ENCODE measurements at regions not wholly inside any gene's neighbourhood (a gene's known extent, or its start where the extent isn't known, plus 50 kb on each side); places are given as distances from the start of the nearest gene placed in this dataset.

DNA sequence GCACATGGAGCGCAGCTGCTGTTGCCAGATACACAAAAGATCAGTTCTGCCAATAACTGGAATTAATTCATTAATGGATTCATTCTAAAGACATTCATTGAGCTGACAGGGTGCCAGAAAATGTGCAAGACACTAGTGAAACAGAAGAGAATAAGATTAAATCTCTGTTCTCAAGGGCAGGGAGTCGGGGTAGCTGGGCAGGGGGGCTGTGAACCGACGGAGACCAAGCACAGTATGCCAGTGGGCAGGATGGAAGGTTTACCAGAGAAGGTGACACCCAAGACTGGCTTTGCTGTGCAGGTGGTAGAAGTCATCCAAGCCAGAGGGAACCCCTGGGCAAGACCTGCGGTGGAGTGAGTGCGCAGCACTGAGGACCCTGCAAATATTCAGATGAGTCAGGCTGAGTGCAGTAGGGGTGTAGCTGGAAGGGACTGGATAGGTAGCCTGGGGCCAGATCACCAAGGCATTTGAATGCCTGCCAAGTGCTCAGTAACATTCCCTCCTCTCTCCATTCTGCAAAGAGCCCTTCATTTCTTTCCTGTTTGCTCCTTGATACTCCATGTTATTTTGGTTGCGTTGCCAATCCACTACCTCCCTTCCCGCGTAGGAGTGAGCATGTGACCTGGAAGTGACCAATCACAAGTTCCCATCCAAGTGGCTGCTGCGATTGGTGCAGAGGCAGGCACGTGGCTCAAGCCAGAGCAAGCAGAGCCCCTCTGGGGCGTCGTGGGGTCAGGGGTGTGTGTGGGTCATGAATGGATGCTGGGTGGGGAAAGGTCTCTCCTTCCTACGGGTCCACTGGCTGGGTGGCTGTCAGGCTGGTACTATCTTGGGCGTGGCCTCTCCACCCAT is 413.1 kb downstream of the PTPRU start:
- H3K9me3 ChIP-seq, result no peaks in the 10 kb centered on the region
- no peak overlapping the region for H3K27ac ChIP-seq
- H3K36me3 ChIP-seq, result no peaks in the 10 kb centered on the region
- ATAC-seq (no peak), DNase-seq (no peak)
- TF ChIP-seq POLR2A (IDR thresholded peaks at IDR 0.05), result no peak
- TF ChIP-seq, protein P1, sequence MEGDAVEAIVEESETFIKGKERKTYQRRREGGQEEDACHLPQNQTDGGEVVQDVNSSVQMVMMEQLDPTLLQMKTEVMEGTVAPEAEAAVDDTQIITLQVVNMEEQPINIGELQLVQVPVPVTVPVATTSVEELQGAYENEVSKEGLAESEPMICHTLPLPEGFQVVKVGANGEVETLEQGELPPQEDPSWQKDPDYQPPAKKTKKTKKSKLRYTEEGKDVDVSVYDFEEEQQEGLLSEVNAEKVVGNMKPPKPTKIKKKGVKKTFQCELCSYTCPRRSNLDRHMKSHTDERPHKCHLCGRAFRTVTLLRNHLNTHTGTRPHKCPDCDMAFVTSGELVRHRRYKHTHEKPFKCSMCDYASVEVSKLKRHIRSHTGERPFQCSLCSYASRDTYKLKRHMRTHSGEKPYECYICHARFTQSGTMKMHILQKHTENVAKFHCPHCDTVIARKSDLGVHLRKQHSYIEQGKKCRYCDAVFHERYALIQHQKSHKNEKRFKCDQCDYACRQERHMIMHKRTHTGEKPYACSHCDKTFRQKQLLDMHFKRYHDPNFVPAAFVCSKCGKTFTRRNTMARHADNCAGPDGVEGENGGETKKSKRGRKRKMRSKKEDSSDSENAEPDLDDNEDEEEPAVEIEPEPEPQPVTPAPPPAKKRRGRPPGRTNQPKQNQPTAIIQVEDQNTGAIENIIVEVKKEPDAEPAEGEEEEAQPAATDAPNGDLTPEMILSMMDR (IDR thresholded peaks at IDR 0.05 in 4 of 5, conservative IDR thresholded peaks at IDR 0.05 in 1 of 5), result no peak
- in situ Hi-C loops (cut with MboI; ENCODE audit: low sequenced_read_pairs in 4 of 4) (no loop called here), intact Hi-C loops (cut with DNase I; ENCODE audit: low total_unique reads) (no loop called here)
- no peaks in the 10 kb centered on the region for H3K4me1 ChIP-seq
- H3K27me3 ChIP-seq, result peaks cover 0 to 2% (median 0%) of the 10 kb centered on the region in 3 donors
- no peak overlapping the region for H3K4me3 ChIP-seq

DNA sequence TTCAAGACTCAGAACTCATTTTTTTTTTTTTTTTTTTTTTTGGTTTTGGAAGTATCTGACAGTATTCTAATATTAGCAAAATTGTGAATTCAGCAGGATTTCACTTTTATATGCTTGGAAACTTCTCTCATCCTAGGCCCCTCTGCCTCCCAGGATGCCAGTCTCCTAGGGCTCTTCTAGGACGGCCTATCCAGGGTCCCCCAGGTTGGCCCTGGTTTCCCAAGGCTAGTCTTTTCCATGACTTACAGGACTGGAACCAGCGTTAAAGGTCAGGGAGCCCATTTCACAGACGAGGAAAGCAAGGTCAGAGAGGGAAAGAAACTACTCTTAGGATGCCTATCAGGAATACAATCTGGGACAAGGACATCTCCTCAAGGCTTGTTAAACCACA is 412.5 kb downstream of the PTPRU start:
- in situ Hi-C loops (cut with MboI; ENCODE audit: low sequenced_read_pairs in 4 of 4), result no loop called here

DNA sequence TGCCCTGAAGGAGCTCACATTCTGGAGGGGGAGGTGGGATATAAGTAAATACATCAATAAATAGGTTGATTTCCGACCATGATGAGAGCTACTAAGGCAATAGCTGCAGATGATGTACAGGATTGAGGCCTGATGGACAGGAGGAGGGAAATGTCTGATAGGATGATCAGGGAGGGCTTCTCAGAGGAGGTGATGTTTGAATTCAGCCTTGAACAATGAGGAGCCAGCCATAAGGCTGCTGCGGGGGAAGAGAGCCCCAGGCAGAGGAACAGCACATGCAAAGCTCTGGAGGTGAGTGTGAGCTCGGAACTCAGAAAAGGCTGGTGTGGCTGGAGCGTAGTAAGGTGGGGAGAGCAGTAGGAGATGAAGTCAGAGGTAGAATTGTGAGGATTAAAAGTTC is 411.7 kb downstream of the PTPRU start:
- no peak for ATAC-seq
- intact Hi-C loops (cut with DNase I; ENCODE audit: low total_unique reads), result no loop called here
- H3K27me3 ChIP-seq, result peaks cover 0 to 2% (median 0%) of the 10 kb centered on the region in 3 donors
- H3K9me3 ChIP-seq, result no peaks in the 10 kb centered on the region
- no peak overlapping the region for H3K4me3 ChIP-seq
- in situ Hi-C loops (cut with MboI; ENCODE audit: low sequenced_read_pairs in 4 of 4), result no loop called here
- no peak for DNase-seq
- H3K27ac ChIP-seq, result no peak overlapping the region
- no peak for TF ChIP-seq POLR2A (IDR thresholded peaks at IDR 0.05)
- TF ChIP-seq, protein P1 (IDR thresholded peaks at IDR 0.05 in 4 of 5, conservative IDR thresholded peaks at IDR 0.05 in 1 of 5), result no peak
- H3K4me1 ChIP-seq, result no peaks in the 10 kb centered on the region
- no peaks in the 10 kb centered on the region for H3K36me3 ChIP-seq

More for the DNA sequence above, 412.5 kb downstream of the PTPRU start:
- no peak for ATAC-seq
- no peaks in the 10 kb centered on the region for H3K4me1 ChIP-seq
- no peaks in the 10 kb centered on the region for H3K9me3 ChIP-seq
- DNase-seq, result no peak
- no peak overlapping the region for H3K4me3 ChIP-seq
- H3K36me3 ChIP-seq, result no peaks in the 10 kb centered on the region
- intact Hi-C loops (cut with DNase I; ENCODE audit: low total_unique reads), result no loop called here
- TF ChIP-seq, protein P1 (IDR thresholded peaks at IDR 0.05 in 4 of 5, conservative IDR thresholded peaks at IDR 0.05 in 1 of 5), result no peak
- no peak for TF ChIP-seq POLR2A (IDR thresholded peaks at IDR 0.05)
- peaks cover 0 to 2% (median 0%) of the 10 kb centered on the region in 3 donors for H3K27me3 ChIP-seq
- H3K27ac ChIP-seq, result no peak overlapping the region

DNA sequence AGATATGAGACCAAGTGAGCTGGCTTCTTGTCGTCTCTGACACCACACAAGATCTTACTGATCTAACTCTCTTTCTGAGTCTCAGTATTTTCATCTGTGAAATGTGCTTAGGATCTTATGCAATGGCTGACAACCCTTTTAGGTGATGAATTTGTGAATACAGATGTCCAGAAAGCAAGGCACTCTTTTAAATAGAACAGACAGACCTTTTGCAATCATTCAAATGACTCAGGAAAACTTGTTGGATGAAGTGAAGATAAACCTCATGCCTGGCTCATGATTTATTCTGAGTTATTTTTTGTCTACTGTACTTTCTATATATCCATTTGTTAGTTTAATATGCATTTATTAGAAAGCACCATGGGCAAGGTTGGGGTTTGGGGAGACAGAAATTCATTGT is 411.3 kb downstream of the PTPRU start:
- ATAC-seq (no peak), DNase-seq (no peak)
- H3K9me3 ChIP-seq, result no peaks in the 10 kb centered on the region
- intact Hi-C loops (cut with DNase I; ENCODE audit: low total_unique reads), result no loop called here
- no peaks in the 10 kb centered on the region for H3K36me3 ChIP-seq
- H3K4me3 ChIP-seq, result no peak overlapping the region
- TF ChIP-seq POLR2A (IDR thresholded peaks at IDR 0.05), result no peak
- TF ChIP-seq, protein P1 (IDR thresholded peaks at IDR 0.05 in 4 of 5, conservative IDR thresholded peaks at IDR 0.05 in 1 of 5), result no peak
- H3K4me1 ChIP-seq, result no peaks in the 10 kb centered on the region
- peaks cover 0 to 2% (median 0%) of the 10 kb centered on the region in 3 donors for H3K27me3 ChIP-seq
- in situ Hi-C loops (cut with MboI; ENCODE audit: low sequenced_read_pairs in 4 of 4), result no loop called here
- H3K27ac ChIP-seq, result no peak overlapping the region

Measured in gastrocnemius medialis (tissue), 4 donors.